OCI-LY7 (cell line): ENCODE measurements at regions not wholly inside any gene's neighbourhood (a gene's known extent, or its start where the extent isn't known, plus 50 kb on each side); places are given as distances from the start of the nearest gene placed in this dataset.

Source experiments
- BruUV-seq: library from RNA; stranded (reverse); fragments of 400-500 nt; replicated peaks from 2 replicates; lab custom pipeline; 2021; lab: Mats Ljungman, UMichigan
- CTCF ChIA-PET: fragments of 300-600 bp; sonication (Branson Sonifier 250); formaldehyde crosslinking; loops from one replicate; lab custom pipeline; 2022; ENCODE audit warnings: antibody characterized with exemption; ENCODE audit not compliant: unreplicated experiment; lab: Charles Lee
- POLR2A ChIA-PET: fragments of 300-600 bp; sonication (Branson Sonifier 250); formaldehyde crosslinking; loops from one replicate; lab custom pipeline; 2022; ENCODE audit warnings: antibody characterized with exemption; lab: Charles Lee
- DNase-seq: peaks from one replicate; pipeline ENCODE4 v3.0.0-alpha.2; 2015; ENCODE audit warnings: low spot score
- H2AFZ ChIP-seq: fragments of 200-600 bp; sonication (generic), shearing (Covaris generic); 2 replicates; pipeline ENCODE4 v1.6.1; 2014; ENCODE audit warnings: mild to moderate bottlenecking, antibody characterized with exemption, low read length, moderate library complexity
- H3K27ac ChIP-seq: fragments of 200-600 bp; sonication (generic); 2 replicates; pipeline ENCODE4 v1.5.1; 2014; ENCODE audit warnings: mixed run types, low read depth, mild to moderate bottlenecking, moderate library complexity, low read length, inconsistent platforms; ENCODE audit not compliant: poor library complexity, severe bottlenecking
- H3K36me3 ChIP-seq: fragments of 200-600 bp; sonication (generic); 2 replicates; pipeline ENCODE4 v1.6.1; 2014; ENCODE audit warnings: mild to moderate bottlenecking, antibody characterized with exemption, low read length, moderate library complexity, mixed read lengths; ENCODE audit not compliant: insufficient read depth
- H3K4me1 ChIP-seq: fragments of 200-600 bp; sonication (generic); 2 replicates; pipeline ENCODE4 v1.5.1; 2014; ENCODE audit warnings: mild to moderate bottlenecking, low read length; ENCODE audit not compliant: insufficient read depth, poor library complexity, severe bottlenecking
- H3K4me2 ChIP-seq: fragments of 200-600 bp; sonication (generic); 2 replicates; pipeline ENCODE4 v1.6.1; 2014; ENCODE audit warnings: mild to moderate bottlenecking, low read length
- H3K4me3 ChIP-seq: fragments of 200-600 bp; sonication (generic); 2 replicates; pipeline ENCODE4 v1.5.1; 2014; ENCODE audit warnings: mild to moderate bottlenecking, low read depth, low read length; ENCODE audit not compliant: poor library complexity, severe bottlenecking
- H3K79me2 ChIP-seq: fragments of 200-600 bp; sonication (generic); 2 replicates; pipeline ENCODE4 v1.6.1; 2016; ENCODE audit warnings: low read depth, mild to moderate bottlenecking, low read length, moderate library complexity, mixed read lengths; ENCODE audit not compliant: insufficient read depth
- H3K9me2 ChIP-seq: fragments of 200-600 bp; sonication (generic); 2 replicates; pipeline ENCODE4 v1.6.1; 2016; ENCODE audit warnings: mild to moderate bottlenecking, low read length, mixed read lengths; ENCODE audit not compliant: insufficient read depth
- H3K9me3 ChIP-seq: fragments of 200-600 bp; sonication (generic); 2 replicates; pipeline ENCODE4 v1.6.1; 2014; ENCODE audit warnings: mild to moderate bottlenecking, mixed run types, low read length, mixed read lengths
- H4K20me1 ChIP-seq: fragments of 200-600 bp; sonication (generic); 2 replicates; pipeline ENCODE4 v1.6.1; 2014; ENCODE audit warnings: mild to moderate bottlenecking, antibody characterized with exemption, low read length, moderate library complexity, mixed read lengths; ENCODE audit not compliant: insufficient read depth
- CTCF ChIP-seq: fragments of 200-600 bp; sonication (generic); conservative IDR thresholded peaks from 2 replicates; pipeline ENCODE4 v1.5.1; 2014; ENCODE audit warnings: mild to moderate bottlenecking, antibody characterized with exemption, low read length, moderate library complexity, mixed read lengths
- EZH2phosphoT487 ChIP-seq: fragments of 200-600 bp; sonication (generic); IDR thresholded peaks from 2 replicates; pipeline ENCODE4 v1.6.1; 2018; ENCODE audit warnings: low read depth, borderline replicate concordance, mild to moderate bottlenecking, mixed run types, antibody characterized with exemption, low read length, moderate library complexity, mixed read lengths
- intact Hi-C: fragments of 100-400 bp; cut with micrococcal nuclease; formaldehyde crosslinking; loops from one replicate; pipeline ENCODE4 v1.10.0; 2022; ENCODE audit not compliant: unreplicated experiment

GRCh38 chr12:82174936-82175335 lies 183.3 kb downstream of the CCDC59 start:
- H4K20me1 ChIP-seq, result no peaks in the 10 kb centered on the region
- no peaks in the 10 kb centered on the region for H3K79me2 ChIP-seq
- TF ChIP-seq CTCF, result no peak
- no peak for TF ChIP-seq EZH2phosphoT487
- no peaks in the 10 kb centered on the region for H3K4me1 ChIP-seq
- H3K4me3 ChIP-seq, result no peak overlapping the region
- no peaks in the 10 kb centered on the region for H3K9me2 ChIP-seq
- H2AFZ ChIP-seq, result no peak overlapping the region
- intact Hi-C loops, result no loop called here
- POLR2A ChIA-PET, result no interaction called here
- BruUV-seq, result no TSS peak
- CTCF ChIA-PET, result no interaction called here
- H3K27ac ChIP-seq, result no peak overlapping the region
- no peaks in the 10 kb centered on the region for H3K9me3 ChIP-seq
- no peak for DNase-seq
- no peak overlapping the region for H3K4me2 ChIP-seq
- H3K36me3 ChIP-seq, result no peaks in the 10 kb centered on the region

- CTCF ChIA-PET, result no interaction called here
- POLR2A ChIA-PET, result no interaction called here
- no peaks in the 10 kb centered on the region for H3K9me2 ChIP-seq
- no peak for TF ChIP-seq EZH2phosphoT487
- no peak for TF ChIP-seq CTCF
- no peaks in the 10 kb centered on the region for H3K36me3 ChIP-seq
- no peak overlapping the region for H3K4me3 ChIP-seq
- H3K9me3 ChIP-seq, result no peaks in the 10 kb centered on the region
- intact Hi-C loops, result no loop called here
- no peak overlapping the region for H3K27ac ChIP-seq
- no peaks in the 10 kb centered on the region for H3K79me2 ChIP-seq
- H3K4me1 ChIP-seq, result no peaks in the 10 kb centered on the region
- H4K20me1 ChIP-seq, result no peaks in the 10 kb centered on the region
- H3K4me2 ChIP-seq, result no peak overlapping the region
- DNase-seq, result no peak
- BruUV-seq, result no TSS peak
- H2AFZ ChIP-seq, result no peak overlapping the region
Observed at GRCh38 chr12:82174383-82174782, 183.8 kb downstream of the CCDC59 start.

- no peak for TF ChIP-seq CTCF
- TF ChIP-seq EZH2phosphoT487, result no peak
- H4K20me1 ChIP-seq, result no peaks in the 10 kb centered on the region
- H3K4me3 ChIP-seq, result no peak overlapping the region
- H3K79me2 ChIP-seq, result no peaks in the 10 kb centered on the region
- POLR2A ChIA-PET, result no interaction called here
- no peak overlapping the region for H2AFZ ChIP-seq
- H3K9me3 ChIP-seq, result no peaks in the 10 kb centered on the region
- H3K4me2 ChIP-seq, result no peak overlapping the region
- intact Hi-C loops, result no loop called here
- H3K9me2 ChIP-seq, result no peaks in the 10 kb centered on the region
- DNase-seq, result no peak
- H3K4me1 ChIP-seq, result no peaks in the 10 kb centered on the region
- CTCF ChIA-PET, result no interaction called here
- no peak overlapping the region for H3K27ac ChIP-seq
- no TSS peak for BruUV-seq
- H3K36me3 ChIP-seq, result no peaks in the 10 kb centered on the region
Observed at GRCh38 chr12:82149045-82149444, 209.1 kb downstream of the CCDC59 start.
